ENCODE measurements at regions not wholly inside any gene's neighbourhood (a gene's known extent, or its start where the extent isn't known, plus 50 kb on each side); places are given as distances from the start of the nearest gene placed in this dataset.

- TF ChIP-seq CTCF (IDR thresholded peaks at IDR 0.05) (no peak), POLR2A (IDR thresholded peaks at IDR 0.05) (no peak), POLR2AphosphoS5 (IDR thresholded peaks at IDR 0.05) (no peak)
These were observed 465.0 kb downstream of the PLOD2 start for GRCh38 chr3:145696011-145696410.

Data from sigmoid colon (tissue), 4 donors.